H1 (cell line): ENCODE measurements at regions not wholly inside any gene's neighbourhood (a gene's known extent, or its start where the extent isn't known, plus 50 kb on each side); places are given as distances from the start of the nearest gene placed in this dataset.

Experiments
- CTCF ChIA-PET: fragments of 300-600 bp; sonication (Branson Sonifier 250); formaldehyde crosslinking; loops from one replicate; lab custom pipeline; 2021; ENCODE audit not compliant: partially characterized antibody; lab: Charles Lee
- POLR2A ChIA-PET: fragments of 300-600 bp; sonication (Branson Sonifier 250); formaldehyde crosslinking; loops from one replicate; lab custom pipeline; 2021; ENCODE audit warnings: inconsistent platforms; ENCODE audit not compliant: partially characterized antibody; lab: Charles Lee
- DNase-seq, 2 experiments: peaks; one replicate each; pipeline versions ENCODE4 v3.0.0 to v3.0.0-alpha.2; 2010 to 2022; ENCODE audit warnings: low spot score in 2 of 2, low read depth in 1 of 2, mixed read lengths in 1 of 2
- FAIRE-seq: peaks from 2 replicates; lab custom pipeline; 2011; peaks lifted over from hg19 to GRCh38; lab: Jason Lieb, UNC
- H2AFZ ChIP-seq: 2 replicates; pipeline ENCODE4 v1.8.1; 2012; ENCODE audit warnings: low read length, inconsistent platforms
- H2AK5ac ChIP-seq: 2 replicates; pipeline ENCODE4 v1.6.1; 2013; ENCODE audit warnings: low read depth, low read length
- H2BK120ac ChIP-seq: replicated peaks from 2 replicates; pipeline ENCODE3; 2013; ENCODE audit warnings: low read depth, low read length, inconsistent platforms
- H2BK12ac ChIP-seq: 2 replicates; pipeline ENCODE4 v1.6.1; 2013; ENCODE audit warnings: low read depth, low read length
- H2BK15ac ChIP-seq: 2 replicates; pipeline ENCODE4 v1.6.1; 2013; ENCODE audit warnings: low read length
- H2BK20ac ChIP-seq: 2 replicates; pipeline ENCODE4 v1.6.1; 2013; ENCODE audit warnings: low read length
- H2BK5ac ChIP-seq: 2 replicates; pipeline ENCODE4 v1.6.1; 2013; ENCODE audit warnings: low read depth, low read length
- H3K14ac ChIP-seq: 2 replicates; pipeline ENCODE4 v1.6.1; 2013; ENCODE audit warnings: inconsistent platforms; ENCODE audit not compliant: insufficient read length
- H3K18ac ChIP-seq: 2 replicates; pipeline ENCODE4 v1.6.1; 2013; ENCODE audit warnings: low read length; ENCODE audit errors: extremely low read depth
- H3K23ac ChIP-seq: 2 replicates; pipeline ENCODE4 v1.6.1; 2013; ENCODE audit warnings: inconsistent platforms; ENCODE audit not compliant: insufficient read length
- H3K23me2 ChIP-seq: 2 replicates; pipeline ENCODE4 v1.6.1; 2013; ENCODE audit warnings: low read depth, low read length
- H3K27ac ChIP-seq: 2 replicates; pipeline ENCODE4 v1.6.1; 2011; ENCODE audit warnings: low read depth, low read length, inconsistent platforms
- H3K27me3 ChIP-seq, 4 experiments: replicated peaks in 1 of 4; 1 replicate in 1 of 4; 2 replicates in 3 of 4; pipeline versions ENCODE4 v1.6.1 to v1.8.1; 2011 to 2013; ENCODE audit warnings: low read length in 3 of 4, mild to moderate bottlenecking in 3 of 4, inconsistent platforms in 2 of 4, mixed read lengths in 2 of 4, moderate library complexity in 1 of 4; ENCODE audit not compliant: control insufficient read depth in 3 of 4, insufficient read depth in 3 of 4; ENCODE audit errors: extremely low read depth in 1 of 4
- H3K36me3 ChIP-seq, 4 experiments: 2 replicates each; pipeline versions ENCODE4 v1.6.1 to v1.8.1; 2011 to 2013; ENCODE audit warnings: mild to moderate bottlenecking in 4 of 4, low read length in 3 of 4, moderate library complexity in 2 of 4, control low read depth in 1 of 4, inconsistent platforms in 1 of 4; ENCODE audit not compliant: insufficient read depth in 4 of 4, control insufficient read depth in 2 of 4
- H3K4ac ChIP-seq: replicated peaks from 2 replicates; pipeline ENCODE3; 2013; ENCODE audit warnings: low read length, low read depth, mixed read lengths, inconsistent platforms; ENCODE audit not compliant: insufficient read length
- H3K4me1 ChIP-seq, 4 experiments: replicated peaks in 1 of 4; 1 replicate in 1 of 4; 2 replicates in 3 of 4; pipeline versions ENCODE4 v1.6.1 to v1.8.1; 2011 to 2013; ENCODE audit warnings: low read length in 3 of 4, inconsistent platforms in 2 of 4, mixed read lengths in 1 of 4; ENCODE audit not compliant: insufficient read depth in 4 of 4, control insufficient read depth in 3 of 4
- H3K4me2 ChIP-seq, 2 experiments: 2 replicates each; pipeline versions ENCODE4 v1.6.1 to v1.8.1; 2011 to 2013; ENCODE audit warnings: low read depth in 2 of 2, low read length in 2 of 2, control low read depth in 1 of 2, inconsistent platforms in 1 of 2, mild to moderate bottlenecking in 1 of 2; ENCODE audit not compliant: insufficient read depth in 1 of 2
- H3K4me3 ChIP-seq, 4 experiments: fragments of 200-600, 300-600 bp in 1 of 4; sonication (generic), shearing (Covaris generic), sonication (Bioruptor Twin) in 1 of 4; 2 replicates each; pipeline versions ENCODE4 v1.5.1 to v1.8.1; 2011 to 2016; ENCODE audit warnings: low read length in 4 of 4, low read depth in 3 of 4, control low read depth in 2 of 4, inconsistent platforms in 2 of 4, mild to moderate bottlenecking in 2 of 4, mixed read lengths in 1 of 4, moderate library complexity in 1 of 4; ENCODE audit not compliant: insufficient read depth in 2 of 4; ENCODE audit errors: extremely low read depth in 1 of 4
- H3K56ac ChIP-seq: replicated peaks from 2 replicates; pipeline ENCODE3; 2013; ENCODE audit warnings: low read depth, mild to moderate bottlenecking, mixed read lengths, low read length, inconsistent platforms; ENCODE audit not compliant: insufficient read length
- H3K79me1 ChIP-seq: 2 replicates; pipeline ENCODE4 v1.6.1; 2013; ENCODE audit warnings: low read depth, low read length, control low read depth
- H3K79me2 ChIP-seq, 2 experiments: 2 replicates each; pipeline versions ENCODE4 v1.6.1 to v1.8.1; 2012 to 2013; ENCODE audit warnings: low read length in 2 of 2, mild to moderate bottlenecking in 2 of 2, inconsistent platforms in 1 of 2; ENCODE audit not compliant: insufficient read depth in 2 of 2, control insufficient read depth in 1 of 2
- H3K9ac ChIP-seq, 4 experiments: replicated peaks in 1 of 4; 1 replicate in 1 of 4; 2 replicates in 3 of 4; pipeline versions ENCODE4 v1.6.1 to v1.8.1; 2011 to 2013; ENCODE audit warnings: low read depth in 3 of 4, low read length in 3 of 4, control low read depth in 2 of 4, mild to moderate bottlenecking in 2 of 4, moderate library complexity in 2 of 4, inconsistent platforms in 1 of 4; ENCODE audit errors: extremely low read depth in 1 of 4
- H3K9me3 ChIP-seq, 2 experiments: 2 replicates each; pipeline versions ENCODE4 v1.6.1 to v1.8.1; 2012 to 2013; ENCODE audit warnings: mild to moderate bottlenecking in 2 of 2, moderate library complexity in 2 of 2, control low read depth in 1 of 2, inconsistent platforms in 1 of 2, low read depth in 1 of 2, low read length in 1 of 2, mixed read lengths in 1 of 2; ENCODE audit not compliant: insufficient read depth in 2 of 2
- H4K20me1 ChIP-seq, 2 experiments: replicated peaks in 1 of 2; 2 replicates each; pipeline versions ENCODE3 to v1.8.1; 2011 to 2013; ENCODE audit warnings: inconsistent platforms in 2 of 2, low read length in 2 of 2, mild to moderate bottlenecking in 1 of 2; ENCODE audit not compliant: insufficient read depth in 2 of 2, control insufficient read depth in 1 of 2
- H4K5ac ChIP-seq: 2 replicates; pipeline ENCODE4 v1.6.1; 2013; ENCODE audit warnings: low read length, low read depth, mixed read lengths, inconsistent platforms; ENCODE audit not compliant: insufficient read length
- H4K8ac ChIP-seq: 2 replicates; pipeline ENCODE4 v1.8.0; 2013; ENCODE audit warnings: mild to moderate bottlenecking, moderate library complexity, low read length, inconsistent platforms; ENCODE audit not compliant: insufficient read depth; ENCODE audit errors: extremely low read depth
- H4K91ac ChIP-seq: replicated peaks from 2 replicates; pipeline ENCODE3; 2013; ENCODE audit warnings: low read length, mixed read lengths, inconsistent platforms; ENCODE audit not compliant: insufficient read length
- BACH1 ChIP-seq: IDR thresholded peaks from 2 replicates; pipeline ENCODE4 v1.6.1; 2012; ENCODE audit warnings: low read length, improper control_type of control experiment
- FOSL1 ChIP-seq: IDR thresholded peaks from 2 replicates; pipeline ENCODE4 v1.6.1; 2011; ENCODE audit warnings: mild to moderate bottlenecking, low read depth, low read length, moderate library complexity; ENCODE audit not compliant: insufficient read depth
- HDAC6 ChIP-seq: IDR thresholded peaks from one replicate; pipeline ENCODE4 v1.7.1; 2012; ENCODE audit warnings: low read depth, mild to moderate bottlenecking, inconsistent platforms, low read length, moderate library complexity
- POLR2A ChIP-seq, 2 experiments: IDR thresholded peaks; 1 replicate in 1 of 2; 2 replicates in 1 of 2; pipeline ENCODE4 v1.6.1; 2011; ENCODE audit warnings: low read depth in 2 of 2, low read length in 2 of 2, mild to moderate bottlenecking in 2 of 2; ENCODE audit errors: control extremely low read depth in 1 of 2
- RAD21 ChIP-seq, 2 experiments: IDR thresholded peaks in 1 of 2; conservative IDR thresholded peaks in 1 of 2; 2 replicates each; pipeline ENCODE4 v1.6.1; 2011; ENCODE audit warnings: low read depth in 2 of 2, low read length in 2 of 2, improper control_type of control experiment in 1 of 2, inconsistent platforms in 1 of 2, mild to moderate bottlenecking in 1 of 2, moderate library complexity in 1 of 2
- RFX5 ChIP-seq: IDR thresholded peaks from 2 replicates; pipeline ENCODE4 v1.6.1; 2011; ENCODE audit warnings: low read depth, low read length, improper control_type of control experiment, borderline replicate concordance
- SP1 ChIP-seq: IDR thresholded peaks from 2 replicates; pipeline ENCODE4 v1.6.1; 2011; ENCODE audit warnings: low read depth, low read length
- SP2 ChIP-seq: IDR thresholded peaks from 2 replicates; pipeline ENCODE4 v1.6.1; 2012; ENCODE audit warnings: mild to moderate bottlenecking, low read length, inconsistent platforms
- SRF ChIP-seq: IDR thresholded peaks from 2 replicates; pipeline ENCODE4 v1.6.1; 2011; ENCODE audit warnings: mild to moderate bottlenecking, low read depth, low read length, moderate library complexity
- ZNF274 ChIP-seq: IDR thresholded peaks from 2 replicates; pipeline ENCODE4 v1.7.0; 2012; ENCODE audit warnings: low read length, borderline replicate concordance; ENCODE audit errors: extremely low read depth
- WGBS, 2 experiments: shearing (Covaris generic) in 1 of 2; methylation state at CpG; one replicate each; pipeline versions ENCODE4 v1.1.6 to v1.1.7; 2013 to 2015; ENCODE audit warnings: low lambda C conversion rate in 2 of 2, mixed read lengths in 2 of 2, inconsistent platforms in 1 of 2, low coverage in 1 of 2, missing lambda C conversion rate in 1 of 2; ENCODE audit not compliant: insufficient replicate concordance in 2 of 2, insufficient coverage in 1 of 2, insufficient read length in 1 of 2; ENCODE audit errors: extremely low coverage in 1 of 2, missing lambda C conversion rate in 1 of 2; 5-methylcytosine and 5-hydroxymethylcytosine counted together
- TF ChIP-seq, protein P1 (sequence below): IDR thresholded peaks from 2 replicates; pipeline ENCODE4 v1.6.1; 2012; ENCODE audit warnings: inconsistent platforms

DNA sequence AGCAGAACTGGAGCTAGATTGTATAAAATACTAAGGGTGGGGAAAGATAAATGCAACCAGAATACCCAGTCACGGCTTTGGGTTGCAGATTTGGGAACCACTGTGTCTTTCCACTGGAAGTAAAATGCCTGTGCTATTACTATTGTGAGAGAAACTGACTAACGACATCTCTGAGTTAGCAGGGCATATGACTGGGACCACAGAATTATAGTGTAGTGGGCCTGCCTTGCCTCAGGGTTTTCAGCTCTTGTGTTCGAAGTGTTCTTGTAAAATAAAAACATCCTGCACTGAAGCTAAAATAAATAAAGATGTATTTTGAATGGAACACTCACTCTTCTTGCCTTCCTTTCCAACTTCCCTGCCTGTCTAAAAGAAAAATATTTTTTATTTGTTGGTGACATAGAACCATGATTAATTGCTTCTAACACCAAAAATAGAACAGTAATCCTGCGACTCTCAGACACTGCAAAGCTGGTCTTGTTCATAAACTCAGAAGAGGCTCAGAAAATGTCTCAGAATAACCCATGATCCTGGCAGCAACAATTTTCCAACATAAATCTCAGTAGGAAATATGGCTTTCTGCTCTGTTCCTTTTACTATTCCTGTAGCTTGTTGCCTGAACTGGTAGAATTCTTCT is 104.2 kb downstream of the FAM47B start:
- no peak overlapping the region for H2AK5ac ChIP-seq
- H4K20me1 ChIP-seq, result no peaks in the 10 kb centered on the region
- no peak overlapping the region for H3K56ac ChIP-seq
- H4K91ac ChIP-seq, result no peak overlapping the region
- no peaks in the 10 kb centered on the region for H3K36me3 ChIP-seq
- H3K79me2 ChIP-seq, result no peaks in the 10 kb centered on the region
- H3K9ac ChIP-seq, result no peak overlapping the region
- no peaks in the 10 kb centered on the region for H3K4me1 ChIP-seq
- 93% methylated on average over 4 of the region's 4 CpGs; no CpG with 5 or more reads in 1 of the 2 experiments for WGBS, 2 experiments
- H3K4me3 ChIP-seq, result no peak overlapping the region
- no peak overlapping the region for H3K27ac ChIP-seq
- H2BK12ac ChIP-seq, result no peak overlapping the region
- no peak for DNase-seq
- H3K79me1 ChIP-seq, result no peaks in the 10 kb centered on the region
- H2BK120ac ChIP-seq, result no peak overlapping the region
- H2BK5ac ChIP-seq, result no peak overlapping the region
- H2BK20ac ChIP-seq, result no peak overlapping the region
- no peak overlapping the region for H2AFZ ChIP-seq
- H3K18ac ChIP-seq, result no peak overlapping the region
- H3K27me3 ChIP-seq, result no peaks in the 10 kb centered on the region
- no peaks in the 10 kb centered on the region for H3K23me2 ChIP-seq
- POLR2A ChIA-PET, result no interaction called here
- no peak overlapping the region for H3K4ac ChIP-seq
- H3K14ac ChIP-seq, result no peak overlapping the region
- no peak overlapping the region for H2BK15ac ChIP-seq
- H3K9me3 ChIP-seq, result no peaks in the 10 kb centered on the region
- no peak for FAIRE-seq
- no peak overlapping the region for H4K8ac ChIP-seq
- no peak for TF ChIP-seq POLR2A (IDR thresholded peaks at IDR 0.05; ENCODE audit: control extremely low read depth in 1 of 2, low read depth in 2 of 2, low read length in 2 of 2)
- TF ChIP-seq SRF, result no peak
- TF ChIP-seq RFX5, result no peak
- no peak for TF ChIP-seq HDAC6
- TF ChIP-seq SP1, result no peak
- TF ChIP-seq BACH1, result no peak
- no peak for TF ChIP-seq FOSL1
- no peak for TF ChIP-seq ZNF274
- no peak for TF ChIP-seq RAD21 (IDR thresholded peaks at IDR 0.05 in 1 of 2, conservative IDR thresholded peaks at IDR 0.05 in 1 of 2; ENCODE audit: low read depth in 2 of 2, low read length in 2 of 2)
- no peak for TF ChIP-seq SP2
- TF ChIP-seq, protein P1, sequence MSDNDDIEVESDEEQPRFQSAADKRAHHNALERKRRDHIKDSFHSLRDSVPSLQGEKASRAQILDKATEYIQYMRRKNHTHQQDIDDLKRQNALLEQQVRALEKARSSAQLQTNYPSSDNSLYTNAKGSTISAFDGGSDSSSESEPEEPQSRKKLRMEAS, result no peak
- no peak overlapping the region for H3K23ac ChIP-seq
- no peak overlapping the region for H3K4me2 ChIP-seq
- CTCF ChIA-PET, result no interaction called here
- no peak overlapping the region for H4K5ac ChIP-seq
